ENCODE measurements at regions not wholly inside any gene's neighbourhood (a gene's known extent, or its start where the extent isn't known, plus 50 kb on each side); places are given as distances from the start of the nearest gene placed in this dataset.

- Histone ChIP-seq H3K27ac (ENCODE audit: low read length in 2 of 2) (no peak overlapping the region), H4K20me1 (ENCODE audit: control insufficient read depth, insufficient read depth, low read length, poor library complexity, severe bottlenecking) (no peaks in the 10 kb centered on the region), H2AFZ (ENCODE audit: insufficient read depth, low read depth, low read length, poor library complexity, severe bottlenecking) (no peak overlapping the region), H3K27me3 (replicated peaks in 1 of 4; ENCODE audit: control extremely low read depth in 1 of 4, control insufficient read depth in 3 of 4, insufficient read depth in 4 of 4, low read length in 3 of 4) (no peaks in the 10 kb centered on the region), H3K36me3 (replicated peaks in 1 of 2; ENCODE audit: control extremely low read depth in 1 of 2, control insufficient read depth in 1 of 2, extremely low read depth in 1 of 2, insufficient read depth in 2 of 2, low read length in 1 of 2) (no peaks in the 10 kb centered on the region), H3K79me2 (ENCODE audit: control insufficient read depth, insufficient read depth, low read length) (no peaks in the 10 kb centered on the region), H3K4me2 (replicated peaks; ENCODE audit: low read depth, low read length, poor library complexity, severe bottlenecking) (no peak overlapping the region), H3K4me3 (ENCODE audit: control extremely low read depth in 1 of 5, extremely low read depth in 1 of 5, insufficient read depth in 1 of 5, low read depth in 2 of 5, low read length in 4 of 5) (no peak overlapping the region), H3K9ac (ENCODE audit: low read length) (no peak overlapping the region), H3K4me1 (ENCODE audit: control insufficient read depth in 2 of 2, insufficient read depth in 2 of 2, low read length in 2 of 2) (no peaks in the 10 kb centered on the region), H3K9me3 (ENCODE audit: control extremely low read depth in 1 of 3, control insufficient read depth in 2 of 3, insufficient read depth in 1 of 3, low read length in 2 of 3) (no peaks in the 10 kb centered on the region)
- Mint-ChIP-seq H3K27me3 (no peaks in the 10 kb centered on the region), H3K4me3 (no peak overlapping the region), H3K9me3 (ENCODE audit: insufficient read depth) (no peaks in the 10 kb centered on the region), H3K4me1 (no peaks in the 10 kb centered on the region), H3K27ac (no peak overlapping the region)
- ATAC-seq (ENCODE audit: low read depth) (no peak), DNase-seq (no peak)
- intact Hi-C loops (cut with micrococcal nuclease) = no loop called here
- CTCF ChIA-PET = no interaction called here
- no CpG with 5 or more reads among the region's 2 CpGs for WGBS (ENCODE audit: insufficient coverage)
- POLR2A ChIA-PET = no interaction called here
- TF ChIP-seq EZH2 (IDR thresholded peaks at IDR 0.05; ENCODE audit: borderline replicate concordance, insufficient read depth, low read depth, low read length, poor library complexity, severe bottlenecking) (no peak), CTCF (IDR thresholded peaks at IDR 0.05) (no peak)
These were observed 226.6 kb upstream of the RHOBTB1 start for GRCh38 chr10:61170594-61170993.

GRCh38 chr10:61169294-61169693, 225.3 kb upstream of the RHOBTB1 start:
- Histone ChIP-seq H4K20me1 (ENCODE audit: control insufficient read depth, insufficient read depth, low read length, poor library complexity, severe bottlenecking) (no peaks in the 10 kb centered on the region), H3K79me2 (ENCODE audit: control insufficient read depth, insufficient read depth, low read length) (no peaks in the 10 kb centered on the region), H3K4me1 (ENCODE audit: control insufficient read depth in 2 of 2, insufficient read depth in 2 of 2, low read length in 2 of 2) (no peaks in the 10 kb centered on the region), H2AFZ (ENCODE audit: insufficient read depth, low read depth, low read length, poor library complexity, severe bottlenecking) (no peak overlapping the region), H3K27ac (ENCODE audit: low read length in 2 of 2) (no peak overlapping the region), H3K9me3 (ENCODE audit: control extremely low read depth in 1 of 3, control insufficient read depth in 2 of 3, insufficient read depth in 1 of 3, low read length in 2 of 3) (no peaks in the 10 kb centered on the region), H3K4me2 (replicated peaks; ENCODE audit: low read depth, low read length, poor library complexity, severe bottlenecking) (no peak overlapping the region), H3K9ac (ENCODE audit: low read length) (no peak overlapping the region), H3K27me3 (replicated peaks in 1 of 4; ENCODE audit: control extremely low read depth in 1 of 4, control insufficient read depth in 3 of 4, insufficient read depth in 4 of 4, low read length in 3 of 4) (no peaks in the 10 kb centered on the region), H3K36me3 (replicated peaks in 1 of 2; ENCODE audit: control extremely low read depth in 1 of 2, control insufficient read depth in 1 of 2, extremely low read depth in 1 of 2, insufficient read depth in 2 of 2, low read length in 1 of 2) (no peaks in the 10 kb centered on the region), H3K4me3 (ENCODE audit: control extremely low read depth in 1 of 5, extremely low read depth in 1 of 5, insufficient read depth in 1 of 5, low read depth in 2 of 5, low read length in 4 of 5) (no peak overlapping the region)
- ATAC-seq (ENCODE audit: low read depth) (no peak), DNase-seq (no peak)
- Mint-ChIP-seq H3K27me3 (no peaks in the 10 kb centered on the region), H3K9me3 (ENCODE audit: insufficient read depth) (no peaks in the 10 kb centered on the region), H3K27ac (no peak overlapping the region), H3K4me3 (no peak overlapping the region), H3K4me1 (no peaks in the 10 kb centered on the region)
- intact Hi-C loops (cut with micrococcal nuclease) = no loop called here
- TF ChIP-seq EZH2 (IDR thresholded peaks at IDR 0.05; ENCODE audit: borderline replicate concordance, insufficient read depth, low read depth, low read length, poor library complexity, severe bottlenecking) (no peak), CTCF (IDR thresholded peaks at IDR 0.05) (no peak)
- ChIA-PET POLR2A (no interaction called here), CTCF (no interaction called here)

Measured in B cell (primary cell).